GM18951 (cell line): ENCODE measurements at regions not wholly inside any gene's neighbourhood (a gene's known extent, or its start where the extent isn't known, plus 50 kb on each side); places are given as distances from the start of the nearest gene placed in this dataset.

Experiments
- POLR2A ChIP-seq: IDR thresholded peaks from 4 replicates; pipeline ENCODE4 v1.6.1; 2011; ENCODE audit warnings: mild to moderate bottlenecking; ENCODE audit not compliant: insufficient read length, insufficient read depth; ENCODE audit errors: extremely low read depth
- in situ Hi-C: fragments of 300-500 bp; cut with MboI; formaldehyde crosslinking; loops from one replicate; pipeline ENCODE4 v1.12.0; 2022; ENCODE audit warnings: low sequenced_read_pairs, mixed read lengths, inconsistent platforms; ENCODE audit not compliant: unreplicated experiment

DNA sequence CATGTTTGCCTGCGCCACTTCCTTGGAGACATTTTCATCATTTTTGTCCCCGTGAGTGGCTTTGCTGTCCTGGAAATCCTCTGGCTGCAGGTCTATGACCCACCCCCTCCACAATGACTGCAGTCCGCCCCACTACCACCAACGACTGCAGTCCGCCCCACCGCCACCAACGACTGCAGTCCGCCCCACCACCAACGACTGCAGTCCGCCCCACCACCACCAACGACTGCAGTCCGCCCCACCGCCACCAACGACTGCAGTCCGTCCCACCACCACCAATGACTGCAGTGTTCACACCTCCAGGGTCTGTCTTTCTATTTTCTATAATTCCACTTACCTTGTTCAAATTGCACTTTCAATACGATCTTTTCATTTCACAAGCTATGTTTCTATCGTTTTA lies 820.7 kb upstream of the SALL3 start:
- in situ Hi-C loops: loop anchor here (25.0 kb wide), 1 partner anchor 1872 kb away; no protein-coding TSS in a partner anchor
- no peak for TF ChIP-seq POLR2A

DNA sequence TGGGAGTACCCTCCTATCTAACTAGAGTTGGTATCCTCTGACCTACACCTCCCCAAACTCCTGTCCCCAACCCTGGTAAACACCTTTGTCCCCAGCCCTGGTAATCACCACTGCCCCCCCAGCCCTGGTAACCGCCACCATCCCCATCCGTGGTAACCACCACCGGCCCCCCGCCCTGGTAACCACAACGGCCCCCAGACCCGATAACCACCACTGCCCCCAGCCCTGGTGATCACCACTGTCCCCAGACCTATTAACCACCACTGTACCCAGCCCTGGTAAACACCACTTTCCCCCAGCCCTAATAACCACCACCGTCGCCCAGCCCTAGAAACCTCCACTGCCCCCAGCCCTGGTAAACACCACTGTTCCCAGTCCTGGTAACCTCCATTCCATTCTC lies 820.2 kb upstream of the SALL3 start:
- no peak for TF ChIP-seq POLR2A
- in situ Hi-C loops: loop anchor here (25.0 kb wide), 1 partner anchor 1872 kb away; no protein-coding TSS in a partner anchor

DNA sequence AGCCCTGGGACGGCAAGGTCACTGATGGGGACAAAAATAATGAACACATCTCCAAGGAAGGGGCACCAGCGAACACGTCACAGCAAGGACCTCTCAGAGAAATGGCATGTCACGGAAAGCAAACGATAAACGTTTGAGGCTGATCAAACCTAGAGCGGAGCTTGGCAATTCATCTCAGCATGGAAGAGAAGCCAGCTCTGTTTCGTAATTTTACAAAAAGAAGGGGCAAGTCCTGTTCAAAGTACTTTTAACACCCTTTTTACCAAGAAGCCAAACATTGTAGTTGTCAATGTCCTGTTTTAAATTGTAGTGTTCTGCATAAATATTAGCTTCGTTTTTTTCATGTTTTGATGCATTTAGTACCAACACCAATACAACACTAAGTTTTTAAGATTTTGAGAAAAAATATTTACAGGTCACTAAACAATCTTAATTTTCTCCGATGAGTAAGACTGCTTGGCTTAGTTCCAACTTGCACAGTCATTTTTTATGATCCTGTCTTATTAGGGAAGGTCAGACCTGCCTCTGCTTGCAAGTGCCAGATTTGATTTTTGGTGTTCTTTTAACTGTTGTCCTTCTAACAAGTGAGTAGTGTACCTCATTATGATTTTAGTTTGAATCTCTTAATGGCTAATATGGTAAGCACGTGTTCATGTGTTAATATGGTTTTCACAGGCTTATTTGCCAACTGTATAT lies 818.5 kb upstream of the SALL3 start:
- in situ Hi-C loops: loop anchor here (25.0 kb wide), 1 partner anchor 1874 kb away; no protein-coding TSS in a partner anchor
- TF ChIP-seq POLR2A: no peak

DNA sequence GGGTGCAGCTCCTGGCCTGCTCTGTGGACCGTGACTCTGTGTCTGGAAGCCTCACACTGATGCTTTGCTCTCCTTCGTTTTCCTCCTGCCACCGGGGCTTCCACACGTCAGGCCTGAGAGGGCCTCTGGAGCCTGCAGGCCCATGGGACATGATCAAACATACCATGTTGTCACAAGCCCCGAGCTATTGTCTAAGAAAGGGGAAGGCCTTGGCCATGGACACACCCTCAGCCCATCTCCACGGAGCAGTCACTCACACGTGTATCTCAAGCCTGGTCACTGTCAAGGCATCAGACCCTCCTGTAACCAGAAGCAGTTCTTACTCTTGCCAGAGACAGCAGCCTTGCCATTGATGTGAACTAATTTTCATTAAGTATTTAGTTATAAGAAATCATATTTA lies 814.1 kb upstream of the SALL3 start:
- in situ Hi-C loops: loop anchor here (25.0 kb wide), 1 partner anchor 1878 kb away; no protein-coding TSS in a partner anchor
- no peak for TF ChIP-seq POLR2A

DNA sequence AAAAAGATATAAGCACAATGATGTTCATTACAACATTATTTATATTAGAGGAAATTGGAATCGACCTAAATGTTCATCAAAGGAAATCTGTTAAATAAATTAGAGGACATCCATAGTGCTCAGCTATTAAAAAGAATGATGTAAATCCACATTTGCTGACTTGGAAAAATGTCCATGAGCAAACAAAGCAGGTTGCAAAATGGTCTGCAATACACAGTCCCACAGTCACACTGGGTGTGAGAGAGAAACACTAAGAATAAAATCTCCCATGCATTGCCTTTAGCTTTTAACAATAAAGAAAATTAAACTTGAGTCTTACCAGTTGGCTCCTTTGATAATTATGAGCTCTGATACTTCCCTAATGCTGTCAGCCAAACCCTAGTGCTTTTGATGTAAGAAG lies 811.1 kb upstream of the SALL3 start:
- TF ChIP-seq POLR2A: no peak
- in situ Hi-C loops: loop anchor here (25.0 kb wide), 1 partner anchor 1881 kb away; no protein-coding TSS in a partner anchor

DNA sequence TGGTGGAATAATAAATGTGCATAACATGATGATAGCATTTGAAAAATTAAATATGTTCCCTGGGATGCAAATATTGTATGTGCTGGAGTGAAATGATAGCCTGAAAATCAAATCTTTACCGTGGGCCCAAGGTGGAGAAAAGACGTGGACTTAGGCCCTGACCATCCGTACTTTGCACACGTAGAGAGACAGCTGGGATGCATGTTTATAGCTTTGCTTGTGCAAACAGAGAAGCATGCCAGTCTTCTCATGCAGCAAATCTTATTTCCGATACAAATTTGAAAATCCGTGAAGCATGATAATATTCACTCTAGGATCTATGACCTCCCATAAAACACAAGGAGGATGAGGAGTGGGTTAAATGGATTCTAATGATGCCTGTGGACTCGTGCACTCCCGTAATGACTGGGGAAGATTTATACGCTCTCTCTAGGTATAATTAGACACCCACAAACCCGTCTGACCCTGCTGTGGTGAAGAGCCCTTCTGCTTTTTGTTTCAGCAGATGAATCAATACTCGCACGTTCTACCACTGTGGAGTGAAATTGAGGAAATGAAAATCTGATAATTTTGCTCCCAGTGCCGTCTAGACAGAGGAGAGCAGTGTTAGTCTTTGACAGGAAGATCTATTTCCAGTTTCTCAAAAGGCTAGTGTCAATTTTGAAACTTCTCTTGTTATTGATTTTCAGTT lies 810.3 kb upstream of the SALL3 start:
- in situ Hi-C loops: loop anchor here (25.0 kb wide), 1 partner anchor 1882 kb away; no protein-coding TSS in a partner anchor
- no peak for TF ChIP-seq POLR2A

DNA sequence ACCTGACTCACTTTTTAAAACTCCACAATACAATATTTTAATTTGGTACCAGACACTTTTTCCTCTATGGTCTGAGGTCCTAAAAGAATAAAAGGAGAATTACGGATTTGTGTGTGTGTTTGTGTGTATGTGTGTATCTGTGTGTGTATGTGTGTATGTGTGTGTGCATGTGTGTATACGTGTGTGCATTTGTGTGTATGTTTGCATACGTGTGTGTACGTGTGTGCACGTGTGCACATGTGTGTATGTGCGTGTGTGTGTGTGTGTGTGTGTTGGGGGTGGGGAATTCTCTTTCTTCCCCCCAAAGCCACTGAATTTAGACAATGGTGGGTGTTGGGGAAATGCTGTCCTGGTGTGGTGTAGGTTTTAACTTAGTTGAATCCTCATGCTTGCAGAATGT lies 807.7 kb upstream of the SALL3 start:
- in situ Hi-C loops: loop anchor here (25.0 kb wide), 1 partner anchor 1885 kb away; no protein-coding TSS in a partner anchor

DNA sequence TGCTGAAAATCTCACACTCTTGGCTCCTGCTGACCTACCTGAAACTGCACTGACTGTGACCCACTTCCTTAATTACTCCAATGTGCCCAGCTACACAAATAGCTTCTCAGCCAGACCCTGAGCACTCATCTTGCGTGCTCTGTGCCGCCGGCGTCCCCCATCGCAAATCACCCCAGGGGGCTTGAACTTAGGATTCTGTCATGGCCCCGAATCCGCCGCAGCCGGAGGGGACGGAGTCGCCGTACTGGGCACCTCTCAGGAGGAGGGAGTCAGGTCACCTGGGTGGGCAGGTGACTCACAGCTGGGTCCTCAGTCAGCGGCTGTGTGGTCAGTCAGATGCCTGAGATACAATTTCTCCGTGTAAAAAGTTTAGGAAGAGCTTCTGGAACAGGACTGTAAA lies 804.9 kb upstream of the SALL3 start:
- no peak for TF ChIP-seq POLR2A
- in situ Hi-C loops: loop anchor here (25.0 kb wide), 1 partner anchor 1887 kb away; no protein-coding TSS in a partner anchor

More for the DNA sequence above, 807.7 kb upstream of the SALL3 start:
- no peak for TF ChIP-seq POLR2A

DNA sequence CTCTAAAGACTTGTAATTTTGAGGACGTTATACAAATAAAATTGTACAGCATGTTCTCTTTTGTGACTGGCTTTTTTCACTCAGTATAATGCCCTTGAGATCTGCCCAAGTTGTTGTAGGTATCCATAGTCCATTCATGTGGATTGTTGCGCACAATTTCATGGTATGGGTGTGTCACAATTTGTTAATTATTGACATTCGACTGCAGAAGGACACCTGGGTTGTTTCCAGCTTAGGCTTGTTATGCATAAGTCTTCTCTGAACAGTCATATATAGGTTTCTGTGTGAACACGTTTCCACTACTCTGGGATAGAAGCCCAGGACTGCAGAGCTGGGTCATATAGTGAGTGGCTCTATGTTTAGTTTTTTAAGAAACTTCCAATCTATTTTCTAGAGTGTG lies 800.8 kb upstream of the SALL3 start:
- no peak for TF ChIP-seq POLR2A
- in situ Hi-C loops: no loop called here

DNA sequence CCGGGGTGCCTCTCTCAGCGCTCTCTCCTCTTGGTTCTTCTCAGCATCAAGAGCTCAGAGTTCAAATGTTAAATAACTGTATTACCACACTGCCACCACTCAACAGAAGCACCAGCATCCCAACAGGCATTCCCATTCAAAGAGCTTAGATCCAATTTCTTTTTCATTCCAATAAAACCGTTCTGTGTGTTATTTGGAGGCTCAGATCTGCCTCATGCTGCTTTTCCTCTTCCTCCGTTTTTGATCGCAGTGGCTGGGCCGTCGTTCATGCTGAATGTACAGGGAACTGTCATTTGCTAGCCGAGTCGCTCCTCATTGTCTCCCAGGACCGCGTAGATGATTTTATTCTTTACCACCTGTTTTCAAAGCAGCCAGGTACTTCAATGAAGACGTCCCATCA lies 798.9 kb upstream of the SALL3 start:
- TF ChIP-seq POLR2A: no peak

DNA sequence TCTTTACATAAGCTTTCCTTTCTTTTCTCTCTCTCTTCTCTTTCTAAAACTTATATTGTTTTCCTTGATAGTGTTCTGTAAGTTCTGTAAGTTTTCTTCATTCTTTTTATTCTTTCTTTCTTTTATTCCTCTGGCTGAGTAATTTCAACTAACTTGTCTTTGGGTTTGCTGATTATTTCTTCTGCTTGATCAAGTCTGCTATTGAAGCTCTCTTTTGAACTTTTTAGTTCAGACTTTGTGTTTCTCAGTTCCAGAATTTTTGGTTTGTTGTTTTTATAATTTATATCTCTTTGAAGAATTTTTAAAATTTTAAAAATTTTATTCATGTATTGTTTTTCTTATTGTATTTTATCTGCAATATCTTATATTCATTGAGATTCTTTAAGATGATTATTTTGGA lies 795.8 kb upstream of the SALL3 start:
- TF ChIP-seq POLR2A: no peak
- in situ Hi-C loops: no loop called here

More for the DNA sequence above, 798.9 kb upstream of the SALL3 start:
- in situ Hi-C loops: no loop called here

DNA sequence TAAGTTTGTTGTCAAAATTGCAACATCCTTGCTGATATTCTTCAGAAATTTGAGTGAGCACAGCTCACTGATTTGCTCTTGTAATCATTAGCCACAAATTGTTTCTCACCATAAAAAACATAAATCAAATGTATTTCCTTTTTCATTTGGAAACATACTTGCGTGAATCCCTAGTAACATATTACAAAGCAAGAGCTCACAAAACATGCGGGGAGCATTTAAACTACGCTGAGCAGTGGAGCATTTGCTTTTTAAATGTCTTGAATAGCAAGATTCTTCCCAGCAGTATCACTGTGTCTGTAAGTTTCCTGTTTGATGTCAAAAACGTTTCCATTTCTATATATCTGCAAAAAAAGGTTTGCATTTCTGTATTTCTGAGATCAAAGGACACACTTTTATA lies 788.3 kb upstream of the SALL3 start:
- no peak for TF ChIP-seq POLR2A
- in situ Hi-C loops: no loop called here

DNA sequence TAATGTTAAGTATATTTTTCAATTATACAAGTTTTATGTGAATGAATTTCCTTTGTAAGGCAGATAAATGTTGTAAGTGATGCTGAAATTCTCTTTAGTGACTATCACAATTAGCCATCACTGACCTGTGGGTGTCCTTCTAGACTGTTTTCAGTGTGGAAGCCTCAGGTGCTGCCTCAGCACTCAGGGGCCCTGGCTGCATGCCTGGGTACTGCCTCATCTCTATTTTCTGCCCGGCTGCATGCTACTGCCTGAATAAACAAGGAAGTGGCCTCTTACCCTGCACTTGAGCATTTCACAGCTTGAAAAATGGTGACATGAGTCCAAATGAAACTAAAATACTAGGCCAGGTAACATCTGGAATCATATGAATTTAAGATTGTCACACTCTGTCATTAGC lies 787.6 kb upstream of the SALL3 start:
- no peak for TF ChIP-seq POLR2A
- in situ Hi-C loops: no loop called here

DNA sequence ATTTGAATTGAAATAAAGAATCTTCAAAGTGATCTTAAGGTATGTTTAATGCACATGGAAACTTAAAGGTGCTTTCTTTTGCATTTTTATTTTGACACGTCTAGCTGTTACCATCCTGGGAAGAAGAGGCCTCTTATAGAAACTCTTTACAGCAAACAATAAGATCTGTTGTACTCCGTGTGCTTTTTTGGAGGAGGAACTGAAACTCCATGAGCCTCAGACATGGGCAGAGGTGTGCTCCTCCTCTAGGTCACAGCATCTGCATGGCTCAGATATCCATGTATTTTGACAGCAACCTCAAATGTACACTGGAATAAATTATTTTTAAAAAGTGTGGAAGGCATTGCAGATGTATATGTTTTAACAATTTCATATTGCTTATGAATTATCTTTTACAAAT lies 783.3 kb upstream of the SALL3 start:
- in situ Hi-C loops: no loop called here
- no peak for TF ChIP-seq POLR2A
